Breast epithelium (tissue), 3 donors: ENCODE measurements at regions not wholly inside any gene's neighbourhood (a gene's known extent, or its start where the extent isn't known, plus 50 kb on each side); places are given as distances from the start of the nearest gene placed in this dataset.
"Not testable (repeated sequence)": the region's sequence is repeated elsewhere in the genome, so short reads cannot be mapped to it uniquely, and the experiment has no call there.

ENCODE experiments used
- POLR2AphosphoS5 ChIP-seq, 3 donors: sonication (generic); formaldehyde crosslinking; IDR thresholded peaks; one replicate each; pipeline ENCODE4 v1.6.1; 2017; ENCODE audit warnings: antibody characterized with exemption in 3 of 3
- TF ChIP-seq, protein P1 (sequence below), 3 donors: fragments of 450-650 bp; IDR thresholded peaks; one replicate each; pipeline ENCODE4 v1.5.1; 2016 to 2017; ENCODE audit warnings: antibody characterized with exemption in 3 of 3, mild to moderate bottlenecking in 3 of 3, moderate library complexity in 3 of 3

GRCh38 chr5:152154452-152154851 is 229.8 kb upstream of the GLRA1 start:
- TF ChIP-seq, protein P1, sequence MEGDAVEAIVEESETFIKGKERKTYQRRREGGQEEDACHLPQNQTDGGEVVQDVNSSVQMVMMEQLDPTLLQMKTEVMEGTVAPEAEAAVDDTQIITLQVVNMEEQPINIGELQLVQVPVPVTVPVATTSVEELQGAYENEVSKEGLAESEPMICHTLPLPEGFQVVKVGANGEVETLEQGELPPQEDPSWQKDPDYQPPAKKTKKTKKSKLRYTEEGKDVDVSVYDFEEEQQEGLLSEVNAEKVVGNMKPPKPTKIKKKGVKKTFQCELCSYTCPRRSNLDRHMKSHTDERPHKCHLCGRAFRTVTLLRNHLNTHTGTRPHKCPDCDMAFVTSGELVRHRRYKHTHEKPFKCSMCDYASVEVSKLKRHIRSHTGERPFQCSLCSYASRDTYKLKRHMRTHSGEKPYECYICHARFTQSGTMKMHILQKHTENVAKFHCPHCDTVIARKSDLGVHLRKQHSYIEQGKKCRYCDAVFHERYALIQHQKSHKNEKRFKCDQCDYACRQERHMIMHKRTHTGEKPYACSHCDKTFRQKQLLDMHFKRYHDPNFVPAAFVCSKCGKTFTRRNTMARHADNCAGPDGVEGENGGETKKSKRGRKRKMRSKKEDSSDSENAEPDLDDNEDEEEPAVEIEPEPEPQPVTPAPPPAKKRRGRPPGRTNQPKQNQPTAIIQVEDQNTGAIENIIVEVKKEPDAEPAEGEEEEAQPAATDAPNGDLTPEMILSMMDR (IDR thresholded peaks at IDR 0.05), result not testable (repeated sequence)
- not testable (repeated sequence) for TF ChIP-seq POLR2AphosphoS5 (IDR thresholded peaks at IDR 0.05)
